Aorta (tissue), 5 donors: ENCODE measurements at regions not wholly inside any gene's neighbourhood (a gene's known extent, or its start where the extent isn't known, plus 50 kb on each side); places are given as distances from the start of the nearest gene placed in this dataset.

Experiments used
- ATAC-seq: fragments of 200-7000 bp; cut with Tn5 transposase; one replicate; pipeline ENCODE4 v1.9.1; 2022; ENCODE audit warnings: moderate library complexity; ENCODE audit not compliant: low FRiP score
- DNase-seq, 2 donors: peaks; one replicate each; pipeline ENCODE4 v3.0.0-alpha.2; 2020
- H3K27ac ChIP-seq, 2 donors: one replicate each; pipeline ENCODE4 v1.5.1; 2013; ENCODE audit warnings: low read length in 2 of 2, mild to moderate bottlenecking in 2 of 2, moderate library complexity in 2 of 2, control low read depth in 1 of 2, inconsistent platforms in 1 of 2, low read depth in 1 of 2
- H3K27me3 ChIP-seq, 2 donors: one replicate each; pipeline ENCODE4 v1.6.1; 2013; ENCODE audit warnings: control low read depth in 1 of 2, low read length in 1 of 2, mild to moderate bottlenecking in 1 of 2, moderate library complexity in 1 of 2; ENCODE audit not compliant: insufficient read depth in 2 of 2, control insufficient read depth in 1 of 2
- H3K36me3 ChIP-seq, 2 donors: one replicate each; pipeline ENCODE4 v1.6.1; 2013; ENCODE audit warnings: control low read depth in 1 of 2, low read length in 1 of 2, mild to moderate bottlenecking in 1 of 2; ENCODE audit not compliant: insufficient read depth in 2 of 2, control insufficient read depth in 1 of 2
- H3K4me1 ChIP-seq, 2 donors: one replicate each; pipeline ENCODE4 v1.6.1; 2013; ENCODE audit warnings: low read length in 2 of 2, control low read depth in 1 of 2, mild to moderate bottlenecking in 1 of 2, moderate library complexity in 1 of 2; ENCODE audit not compliant: insufficient read depth in 2 of 2, control insufficient read depth in 1 of 2
- H3K4me3 ChIP-seq, 2 donors: one replicate each; pipeline ENCODE4 v1.5.1; 2013; ENCODE audit warnings: low read length in 2 of 2, control low read depth in 1 of 2, mild to moderate bottlenecking in 1 of 2
- H3K9me3 ChIP-seq: one replicate; pipeline ENCODE4 v1.6.1; 2013; ENCODE audit warnings: mild to moderate bottlenecking, low read length; ENCODE audit not compliant: control insufficient read depth
- WGBS, 2 donors: extraction: QIAGEN DNeasy Blood & Tissue Kit; methylation state at CpG; one replicate each; pipeline ENCODE4 v1.1.7; 2013; 5-methylcytosine and 5-hydroxymethylcytosine counted together
- intact Hi-C, 2 donors: fragments of 100-400 bp; cut with DNase I; formaldehyde crosslinking; loops; one replicate each; pipeline versions ENCODE4 v1.14.2 to v1.15.0; 2022
- donor health status: healthy with polysubstance abuse.
- donor health status: Bipolar disorder and iron deficiency.
- donor health status: DM: no; HTN: no; CAD: no.
- donor health status: DM: no; HTN: no; CAD: no.
- donor health status: DM: yes; HTN: yes; CAD: no.

DNA sequence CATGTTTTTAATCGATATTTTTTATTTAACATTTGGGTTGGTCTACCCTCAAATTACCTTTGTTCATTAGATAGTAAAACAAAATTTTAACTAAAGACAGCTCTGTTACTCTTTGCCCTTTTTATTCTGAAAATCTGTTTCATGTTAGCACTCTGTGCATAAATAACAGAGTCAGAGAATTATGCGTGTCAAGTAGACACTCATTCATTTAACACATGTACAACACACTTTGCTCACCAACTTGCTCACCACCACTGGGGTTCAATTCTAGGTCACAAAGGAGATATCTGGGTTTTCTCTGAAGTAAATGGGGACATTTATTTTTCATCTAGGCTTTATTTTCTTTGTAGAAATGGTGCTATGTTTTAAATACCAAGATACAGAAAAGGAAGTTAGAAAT is 457.4 kb upstream of the SEMA3D start:
- ATAC-seq (no peak), DNase-seq (no peak)
- Histone ChIP-seq H3K4me1 (no peaks in the 10 kb centered on the region), H3K27me3 (no peaks in the 10 kb centered on the region), H3K27ac (no peak overlapping the region), H3K4me3 (no peak overlapping the region), H3K36me3 (no peaks in the 10 kb centered on the region), H3K9me3 (no peaks in the 10 kb centered on the region)
- intact Hi-C loops = no loop called here
- 56 to 67% methylated on average over 2 of the region's 2 CpGs for WGBS, 2 donors

DNA sequence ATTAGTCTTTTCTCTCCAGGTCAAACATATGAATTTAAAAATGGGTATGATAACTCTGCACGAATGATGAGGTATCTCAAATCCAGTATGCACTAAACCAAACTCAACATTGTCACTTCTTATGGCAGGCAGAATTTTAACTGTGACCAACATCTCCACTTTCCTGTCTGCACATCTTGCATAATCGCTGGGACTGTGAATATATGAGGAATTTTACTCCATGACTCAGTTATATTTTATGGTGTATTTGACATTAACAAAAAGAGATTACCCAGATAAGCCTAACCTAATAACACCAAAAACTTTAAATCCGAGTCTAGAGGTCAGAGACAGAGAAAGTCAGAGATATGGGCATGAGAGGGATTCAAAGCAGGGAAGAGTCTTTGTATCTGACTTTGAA is 454.5 kb upstream of the SEMA3D start:
- Histone ChIP-seq H3K4me3 (no peak overlapping the region), H3K4me1 (no peaks in the 10 kb centered on the region), H3K27me3 (no peaks in the 10 kb centered on the region), H3K36me3 (no peaks in the 10 kb centered on the region), H3K9me3 (no peaks in the 10 kb centered on the region), H3K27ac (no peak overlapping the region)
- WGBS, 2 donors = 69 to 75% methylated on average over 3 of the region's 3 CpGs
- ATAC-seq (no peak), DNase-seq (no peak)
- intact Hi-C loops = no loop called here

DNA sequence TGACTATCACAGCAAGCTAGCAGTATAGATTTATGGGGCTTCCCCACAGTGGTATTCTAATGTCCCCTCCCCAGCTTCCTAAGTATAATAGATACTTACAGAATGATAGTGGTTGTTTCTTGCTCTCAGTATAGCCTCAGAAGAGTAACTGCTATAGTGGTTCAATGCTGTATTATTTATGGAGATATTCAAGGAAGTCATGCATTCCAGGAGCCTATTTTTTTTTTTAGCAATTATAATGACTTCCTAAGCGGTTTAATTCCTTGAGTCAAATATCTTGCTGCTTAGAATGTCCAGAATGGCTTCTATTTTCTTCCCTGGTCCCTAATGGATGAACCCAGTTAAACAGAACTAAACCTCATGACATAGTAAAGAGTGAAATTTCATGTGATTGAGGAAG is 451.5 kb upstream of the SEMA3D start:
- Histone ChIP-seq H3K4me1 (no peaks in the 10 kb centered on the region), H3K9me3 (no peaks in the 10 kb centered on the region), H3K36me3 (no peaks in the 10 kb centered on the region), H3K27me3 (no peaks in the 10 kb centered on the region), H3K4me3 (no peak overlapping the region), H3K27ac (no peak overlapping the region)
- intact Hi-C loops = no loop called here
- DNase-seq (no peak), ATAC-seq (no peak)
- WGBS, 2 donors = 56 to 70% methylated on average over 1 of the region's 1 CpG

DNA sequence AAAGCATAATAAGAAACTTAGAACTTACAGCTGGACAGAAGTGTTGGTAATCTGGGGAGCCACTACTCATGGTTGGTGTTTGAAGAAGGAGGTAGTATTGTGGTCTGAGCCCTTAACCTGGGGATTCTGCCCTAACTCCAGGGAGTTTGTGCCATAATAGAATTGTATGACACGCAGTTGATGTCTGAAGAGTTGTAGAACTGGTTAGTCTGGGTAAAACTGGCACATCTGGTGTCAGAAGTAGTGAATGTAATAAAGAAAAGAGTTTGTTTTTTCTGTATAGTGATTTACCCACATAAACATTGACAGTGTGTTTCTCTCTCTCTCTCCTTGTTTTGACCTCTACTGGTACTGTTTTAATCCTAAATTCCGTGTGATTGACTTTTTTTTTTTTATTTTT is 448.1 kb upstream of the SEMA3D start:
- no peak overlapping the region for H3K4me3 ChIP-seq
- no peaks in the 10 kb centered on the region for H3K9me3 ChIP-seq
- ATAC-seq (no peak), DNase-seq (no peak)
- WGBS, 2 donors = 67 to 75% methylated on average over 2 of the region's 2 CpGs
- H3K27me3 ChIP-seq = no peaks in the 10 kb centered on the region
- no peak overlapping the region for H3K27ac ChIP-seq
- intact Hi-C loops = no loop called here
- H3K4me1 ChIP-seq = no peaks in the 10 kb centered on the region
- no peaks in the 10 kb centered on the region for H3K36me3 ChIP-seq

DNA sequence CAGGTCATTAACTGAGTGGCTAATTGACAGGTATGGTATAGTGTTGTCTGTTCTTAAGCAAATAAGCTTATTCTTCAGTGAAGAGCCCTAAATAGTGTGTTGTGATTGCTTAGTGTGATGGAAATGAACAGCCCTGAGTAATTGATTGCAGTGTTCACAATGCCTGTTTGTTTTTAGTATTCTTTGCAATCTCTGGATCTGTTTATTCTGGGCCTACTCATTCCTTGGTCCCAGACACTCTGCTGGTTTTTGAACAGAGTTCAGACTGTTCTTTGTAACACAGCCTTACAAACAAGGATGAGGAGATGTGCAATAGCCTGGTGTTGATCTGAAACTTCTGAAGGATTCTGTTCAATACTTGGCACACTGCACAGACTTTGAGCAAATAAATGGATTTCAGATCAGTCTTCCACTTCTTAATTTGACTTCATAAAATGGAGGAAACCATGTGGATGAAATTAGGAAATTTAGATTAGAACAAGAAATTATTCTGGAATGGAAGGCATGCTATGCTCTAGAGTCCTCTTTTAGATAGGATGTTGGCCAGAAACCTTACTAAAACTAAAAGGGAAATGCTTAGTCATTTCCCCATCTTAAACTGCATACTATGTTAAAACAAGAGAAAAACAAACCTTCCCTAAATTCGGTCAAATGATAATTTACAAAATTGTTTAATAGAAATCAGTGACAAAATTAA is 444.2 kb upstream of the SEMA3D start:
- H3K27ac ChIP-seq = no peak overlapping the region
- DNase-seq (no peak), ATAC-seq (no peak)
- no peaks in the 10 kb centered on the region for H3K4me1 ChIP-seq
- intact Hi-C loops = no loop called here
- no peaks in the 10 kb centered on the region for H3K36me3 ChIP-seq
- WGBS, 2 donors = 61 to 68% methylated on average over 1 of the region's 1 CpG
- H3K27me3 ChIP-seq = no peaks in the 10 kb centered on the region
- H3K4me3 ChIP-seq = no peak overlapping the region
- no peaks in the 10 kb centered on the region for H3K9me3 ChIP-seq

DNA sequence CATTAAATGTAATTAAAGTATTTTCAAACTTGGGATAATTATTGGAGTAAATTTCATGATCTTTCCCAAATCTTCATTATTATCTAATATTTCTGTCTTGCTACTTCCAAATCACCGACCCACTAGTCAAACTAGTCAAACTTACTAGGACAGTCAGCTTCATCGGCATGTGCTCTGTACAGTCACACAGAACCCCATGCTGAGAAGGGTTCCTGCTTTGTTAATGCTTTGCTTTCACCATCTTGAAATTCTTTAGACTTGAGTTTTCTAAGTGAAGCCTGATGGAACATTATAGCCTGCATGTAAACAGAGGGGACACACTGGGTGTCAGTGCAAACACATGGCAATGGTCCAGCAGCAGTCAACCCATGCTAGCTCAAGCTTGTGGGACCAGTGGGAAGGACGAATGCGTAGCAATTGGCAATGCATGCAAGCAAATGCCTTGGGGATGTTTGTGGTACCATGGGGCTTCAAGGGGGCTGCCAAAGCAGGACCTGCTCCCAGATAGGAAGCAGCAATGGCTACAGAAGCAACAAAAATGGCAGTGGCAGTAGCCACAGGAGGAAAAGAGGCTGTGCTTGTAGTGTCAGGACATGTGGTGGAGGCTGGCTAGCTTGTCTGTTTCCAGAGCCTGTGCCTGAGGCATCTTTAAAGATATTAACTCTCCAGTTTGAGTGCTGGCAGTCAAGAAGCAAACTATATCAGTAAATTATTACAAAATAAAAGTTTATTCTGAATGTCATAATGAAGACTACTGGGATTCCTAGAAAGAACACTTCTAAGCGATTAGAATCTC is 441.1 kb upstream of the SEMA3D start:
- 82 to 84% methylated on average over 5 of the region's 5 CpGs for WGBS, 2 donors
- Histone ChIP-seq H3K36me3 (no peaks in the 10 kb centered on the region), H3K4me3 (no peak overlapping the region), H3K4me1 (no peaks in the 10 kb centered on the region), H3K27me3 (no peaks in the 10 kb centered on the region), H3K27ac (no peak overlapping the region), H3K9me3 (no peaks in the 10 kb centered on the region)
- DNase-seq (no peak), ATAC-seq (no peak)
- intact Hi-C loops = no loop called here

DNA sequence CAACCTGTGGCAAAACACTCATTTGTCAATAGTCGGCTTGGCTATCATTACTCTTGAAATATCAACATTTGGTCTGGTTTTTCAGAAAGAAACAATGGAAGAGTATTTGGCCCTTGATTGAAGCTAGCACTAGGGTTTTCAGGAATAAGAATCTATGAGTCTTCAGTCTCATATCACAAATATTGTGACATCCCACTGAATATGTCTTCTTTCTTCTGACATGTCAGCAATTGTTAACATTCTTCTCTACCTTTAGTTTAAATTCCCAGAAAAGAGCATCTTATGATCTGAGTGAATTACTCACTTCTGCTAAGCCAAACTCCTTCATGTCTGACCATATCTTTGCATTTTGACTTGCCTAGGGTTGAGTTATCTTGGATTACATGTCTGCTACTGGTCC is 435.2 kb upstream of the SEMA3D start:
- intact Hi-C loops = no loop called here
- WGBS, 2 donors = 22 to 38% methylated on average over 1 of the region's 1 CpG
- no peak for DNase-seq

DNA sequence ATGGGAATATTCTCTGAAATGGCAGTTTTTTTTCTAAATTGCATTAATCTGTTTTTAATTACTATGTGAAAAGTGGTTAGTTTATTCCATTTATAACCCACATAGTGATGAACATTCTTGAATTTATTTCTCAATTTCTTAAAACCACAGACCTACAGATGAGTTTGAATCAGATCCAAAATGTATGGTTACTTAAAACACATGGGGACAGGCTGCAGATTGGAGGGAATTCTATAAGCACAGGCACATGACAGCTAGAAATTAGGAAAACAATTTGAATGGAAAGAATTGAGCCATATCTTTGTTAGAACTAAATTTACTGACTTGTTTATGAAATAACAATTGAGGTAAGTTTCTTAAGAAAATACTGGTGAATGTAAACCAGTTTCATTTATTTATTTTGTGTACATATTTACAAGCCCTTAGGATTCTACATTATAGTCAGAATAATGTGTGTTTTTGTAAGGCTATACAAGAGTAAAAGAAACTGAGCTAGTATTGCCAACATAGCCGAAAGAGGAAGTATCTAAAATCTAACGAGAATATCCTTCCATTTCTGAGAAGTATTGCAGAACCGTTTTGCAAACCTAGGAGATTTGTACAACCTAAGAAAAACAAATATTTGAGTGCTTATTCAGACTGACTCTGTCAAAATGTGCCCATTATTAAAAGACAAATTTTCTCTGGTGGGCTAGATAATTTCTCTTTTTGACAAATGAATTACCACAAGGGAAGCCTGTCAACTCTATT is 434.3 kb upstream of the SEMA3D start:
- Histone ChIP-seq H3K4me1 (no peaks in the 10 kb centered on the region), H3K27ac (no peak overlapping the region), H3K4me3 (no peak overlapping the region), H3K9me3 (no peaks in the 10 kb centered on the region), H3K36me3 (no peaks in the 10 kb centered on the region), H3K27me3 (no peaks in the 10 kb centered on the region)
- intact Hi-C loops = no loop called here
- 3 to 4% methylated on average over 3 of the region's 3 CpGs for WGBS, 2 donors
- ATAC-seq = no peak
- DNase-seq = no peak

More for the DNA sequence above, 435.2 kb upstream of the SEMA3D start:
- H3K9me3 ChIP-seq = no peaks in the 10 kb centered on the region
- no peak for ATAC-seq
- H3K36me3 ChIP-seq = no peaks in the 10 kb centered on the region
- H3K4me1 ChIP-seq = no peaks in the 10 kb centered on the region
- H3K4me3 ChIP-seq = no peak overlapping the region
- H3K27me3 ChIP-seq = no peaks in the 10 kb centered on the region
- no peak overlapping the region for H3K27ac ChIP-seq
